Left cardiac atrium (tissue), 4 donors: ENCODE measurements at regions not wholly inside any gene's neighbourhood (a gene's known extent, or its start where the extent isn't known, plus 50 kb on each side); places are given as distances from the start of the nearest gene placed in this dataset.
A peak's percentile ranks its signal among the peaks of the same experiment; 100 is the strongest.
"Not testable (repeated sequence)": the region's sequence is repeated elsewhere in the genome, so short reads cannot be mapped to it uniquely, and the experiment has no call there.

Source experiments
- ATAC-seq, 2 donors: fragments of 200-7000 bp; cut with Tn5 transposase; one replicate each; pipeline ENCODE4 v1.9.1; 2020; ENCODE audit warnings: mild to moderate bottlenecking in 2 of 2, moderate library complexity in 2 of 2
- DNase-seq: peaks from one replicate; pipeline ENCODE4 v3.0.0-alpha.2; 2020
- intact Hi-C, 2 donors: fragments of 100-400 bp; cut with DNase I; formaldehyde crosslinking; loops; one replicate each; pipeline versions ENCODE4 v1.14.1 to v1.15.1; 2022 to 2023
- donor health status: DM: no; HTN: yes; CAD: no.
- donor health status: DM: no; HTN: yes; CAD: no; lungs with severe emphysema.
- donor health status: DM: yes; HTN: yes; CAD: no.
- donor health status: Dilated cardiomyopathy.

- DNase-seq: no peak
- intact Hi-C loops: no loop called here
- ATAC-seq: peak; percentile 80 to 81
Observed at GRCh38 chr4:147136310-147136709, 190.6 kb upstream of the TTC29 start.

GRCh38 chr4:147136751-147137150, 191.1 kb upstream of the TTC29 start:
- DNase-seq (no peak), ATAC-seq (no peak)
- intact Hi-C loops: no loop called here

- peak in 1 of 2 donors; percentile 26 for ATAC-seq
- DNase-seq: no peak
- intact Hi-C loops: no loop called here
Observed at GRCh38 chr4:147137280-147137679, 191.6 kb upstream of the TTC29 start.

- ATAC-seq (no peak), DNase-seq (no peak)
- intact Hi-C loops: no loop called here
Observed at GRCh38 chr4:147138171-147138570, 192.5 kb upstream of the TTC29 start.

GRCh38 chr4:147139455-147140198, 194.0 kb upstream of the TTC29 start:
- ATAC-seq (no peak), DNase-seq (no peak)
- intact Hi-C loops: no loop called here

- no peak for ATAC-seq
- DNase-seq: no peak
- intact Hi-C loops: no loop called here
Observed at GRCh38 chr4:147151763-147152162, 206.1 kb upstream of the TTC29 start.

GRCh38 chr4:147157860-147158701, 212.4 kb upstream of the TTC29 start:
- DNase-seq (peak; percentile 29), ATAC-seq (peak; percentile 82 to 83)
- intact Hi-C loops: no loop called here

GRCh38 chr4:147160908-147161513, 215.3 kb upstream of the TTC29 start:
- intact Hi-C loops: loop anchor here in 1 of 2 donors (2.0 to 5.0 kb wide), 2 partner anchors 321 to 430 kb away; partner anchors contain the start of gene EDNRA

GRCh38 chr4:147163311-147163710, 217.6 kb upstream of the TTC29 start:
- intact Hi-C loops: loop anchor here in 1 of 2 donors (5.0 kb wide), 1 partner anchor 319 kb away; the partner anchor contains the start of gene EDNRA
- ATAC-seq: no peak
- no peak for DNase-seq

More at GRCh38 chr4:147160908-147161513, 215.3 kb upstream of the TTC29 start:
- ATAC-seq (peak; percentile 48 to 69), DNase-seq (no peak)

GRCh38 chr4:147168200-147168599, 222.5 kb upstream of the TTC29 start:
- intact Hi-C loops, DNase-seq, ATAC-seq: not testable (repeated sequence)

GRCh38 chr4:147173322-147173721, 227.7 kb upstream of the TTC29 start:
- DNase-seq: no peak
- peak; percentile 71 to 77 for ATAC-seq
- intact Hi-C loops: loop anchor here in 1 of 2 donors (5.0 kb wide), 2 partner anchors 154 to 364 kb away; no protein-coding TSS in a partner anchor

- peak; percentile 98 to 99 for ATAC-seq
- intact Hi-C loops: loop anchor here in 1 of 2 donors (5.0 kb wide), 2 partner anchors 153 to 363 kb away; no protein-coding TSS in a partner anchor
Observed at GRCh38 chr4:147173797-147174432, 228.3 kb upstream of the TTC29 start.

GRCh38 chr4:147174591-147174990, 228.9 kb upstream of the TTC29 start:
- intact Hi-C loops: loop anchor here in 1 of 2 donors (5.0 kb wide), 2 partner anchors 153 to 363 kb away; no protein-coding TSS in a partner anchor
- ATAC-seq (no peak), DNase-seq (no peak)

More at GRCh38 chr4:147173797-147174432, 228.3 kb upstream of the TTC29 start:
- DNase-seq: peak; percentile 27

- DNase-seq (no peak), ATAC-seq (no peak)
- intact Hi-C loops: no loop called here
Observed at GRCh38 chr4:147175460-147176025, 229.9 kb upstream of the TTC29 start.

- DNase-seq (no peak), ATAC-seq (no peak)
- intact Hi-C loops: no loop called here
Observed at GRCh38 chr4:147182041-147182440, 236.4 kb upstream of the TTC29 start.

GRCh38 chr4:147192679-147193078, 247.0 kb upstream of the TTC29 start:
- ATAC-seq (no peak), DNase-seq (no peak)
- intact Hi-C loops: no loop called here

- DNase-seq (peak; percentile 26), ATAC-seq (peak; percentile 83 to 84)
- intact Hi-C loops: no loop called here
Observed at GRCh38 chr4:147194114-147194513, 248.4 kb upstream of the TTC29 start.

- intact Hi-C loops: no loop called here
Observed at GRCh38 chr4:147194604-147195003, 248.9 kb upstream of the TTC29 start.

GRCh38 chr4:147195386-147195785, 249.7 kb upstream of the TTC29 start:
- DNase-seq: no peak
- intact Hi-C loops: no loop called here
- no peak for ATAC-seq

More at GRCh38 chr4:147194604-147195003, 248.9 kb upstream of the TTC29 start:
- DNase-seq: no peak
- ATAC-seq: peak in 1 of 2 donors; percentile 36
